ENCODE measurements at regions not wholly inside any gene's neighbourhood (a gene's known extent, or its start where the extent isn't known, plus 50 kb on each side); places are given as distances from the start of the nearest gene placed in this dataset.
"Not testable (repeated sequence)": the region's sequence is repeated elsewhere in the genome, so short reads cannot be mapped to it uniquely, and the experiment has no call there.

- no peak for DNase-seq
Observed at GRCh38 chr20:54324652-54325285, 116.9 kb downstream of the PFDN4 start.

GRCh38 chr20:54335299-54335698 lies 127.4 kb downstream of the PFDN4 start:
- DNase-seq: no peak

GRCh38 chr20:54337144-54337543 lies 129.3 kb downstream of the PFDN4 start:
- DNase-seq: no peak

GRCh38 chr20:54339093-54339492 lies 131.2 kb downstream of the PFDN4 start:
- no peak for DNase-seq

GRCh38 chr20:54340206-54340605 lies 132.3 kb downstream of the PFDN4 start:
- no peak for DNase-seq

GRCh38 chr20:54340667-54341081 lies 132.8 kb downstream of the PFDN4 start:
- DNase-seq: no peak

GRCh38 chr20:54342258-54342920 lies 133.0 kb upstream of the DOK5 start:
- no peak for DNase-seq

- no peak for DNase-seq
Observed at GRCh38 chr20:54343099-54343498, 132.3 kb upstream of the DOK5 start.

GRCh38 chr20:54343634-54344033 lies 131.8 kb upstream of the DOK5 start:
- no peak for DNase-seq

GRCh38 chr20:54344832-54345231 lies 130.6 kb upstream of the DOK5 start:
- no peak for DNase-seq

- peak; percentile 12 for DNase-seq
Observed at GRCh38 chr20:54345301-54345724, 130.1 kb upstream of the DOK5 start.

GRCh38 chr20:54345821-54346220 lies 129.6 kb upstream of the DOK5 start:
- no peak for DNase-seq

GRCh38 chr20:54346276-54346675 lies 129.1 kb upstream of the DOK5 start:
- no peak for DNase-seq

GRCh38 chr20:54347166-54347833 lies 128.1 kb upstream of the DOK5 start:
- no peak for DNase-seq

- DNase-seq: no peak
Observed at GRCh38 chr20:54350415-54350814, 125.0 kb upstream of the DOK5 start.

- no peak for DNase-seq
Observed at GRCh38 chr20:54351371-54352136, 123.8 kb upstream of the DOK5 start.

- DNase-seq: not testable (repeated sequence)
Observed at GRCh38 chr20:54352541-54352940, 122.9 kb upstream of the DOK5 start.

GRCh38 chr20:54353292-54353691 lies 122.1 kb upstream of the DOK5 start:
- no peak for DNase-seq

- peak; percentile 54 for DNase-seq
Observed at GRCh38 chr20:54355631-54356280, 119.6 kb upstream of the DOK5 start.

- DNase-seq: peak; percentile 50
Observed at GRCh38 chr20:54356801-54357200, 118.6 kb upstream of the DOK5 start.

GRCh38 chr20:54361475-54361874 lies 113.9 kb upstream of the DOK5 start:
- DNase-seq: no peak

GRCh38 chr20:54362283-54362682 lies 113.1 kb upstream of the DOK5 start:
- no peak for DNase-seq

Measured in tongue (tissue), 1 donor.